Activated naive CD4-positive, alpha-beta T cell treated with anti-CD3 and anti-CD28 coated beads, Interleukin-2, amount 10 ng/mL, durations not matched to agents 7 days and 5 days (primary cell): ENCODE measurements at regions not wholly inside any gene's neighbourhood (a gene's known extent, or its start where the extent isn't known, plus 50 kb on each side); places are given as distances from the start of the nearest gene placed in this dataset.

Experiments used
- CTCF ChIA-PET: fragments of 350-600 bp; sonication (Branson Sonifier 250); formaldehyde crosslinking; loops from one replicate; lab custom pipeline; 2021; ENCODE audit warnings: antibody characterized with exemption; lab: Charles Lee
- DNase-seq: peaks from one replicate; pipeline ENCODE4 v3.0.0-alpha.2; 2020
- H3K27ac Mint-ChIP-seq: one replicate; pipeline ENCODE4 v1.8.0; 2021; ENCODE audit warnings: mild to moderate bottlenecking, moderate library complexity, mixed read lengths
- H3K27me3 Mint-ChIP-seq: one replicate; pipeline ENCODE4 v1.8.0; 2021; ENCODE audit warnings: mild to moderate bottlenecking, mixed read lengths
- H3K36me3 Mint-ChIP-seq: one replicate; pipeline ENCODE4 v1.8.0; 2021; ENCODE audit warnings: mixed read lengths
- H3K4me1 Mint-ChIP-seq: one replicate; pipeline ENCODE4 v1.8.0; 2021; ENCODE audit warnings: mixed read lengths
- H3K4me3 Mint-ChIP-seq: one replicate; pipeline ENCODE4 v1.8.0; 2021; ENCODE audit warnings: mild to moderate bottlenecking, moderate library complexity, mixed read lengths
- H3K9me3 Mint-ChIP-seq: one replicate; pipeline ENCODE4 v1.8.0; 2021; ENCODE audit warnings: mixed read lengths

DNA sequence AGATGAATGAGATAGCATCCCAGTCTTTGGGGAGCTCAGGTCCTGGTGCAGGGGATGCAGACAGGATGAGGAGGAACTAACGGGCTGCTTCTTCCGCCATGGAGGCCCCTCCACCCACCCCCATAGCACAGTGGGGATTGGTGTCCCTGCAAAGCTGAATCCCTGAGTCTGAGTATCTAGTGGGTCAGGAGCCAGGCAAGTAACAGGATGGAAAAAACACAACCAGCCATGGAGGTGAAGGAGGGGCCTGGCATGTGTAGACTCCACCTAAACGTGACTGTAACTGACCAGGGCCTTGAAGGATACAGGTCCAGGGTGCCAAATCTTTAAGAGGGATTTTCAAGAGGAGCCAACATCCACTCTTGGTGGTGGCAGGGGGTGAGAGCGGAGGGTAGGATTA lies 327.8 kb upstream of the MSX2 start:
- Mint-ChIP-seq H3K36me3 (no peaks in the 10 kb centered on the region), H3K9me3 (no peaks in the 10 kb centered on the region), H3K4me1 (no peaks in the 10 kb centered on the region), H3K27me3 (peaks cover 3% of the 10 kb centered on the region), H3K27ac (no peak overlapping the region), H3K4me3 (no peak overlapping the region)
- CTCF ChIA-PET: no interaction called here
- DNase-seq: no peak

DNA sequence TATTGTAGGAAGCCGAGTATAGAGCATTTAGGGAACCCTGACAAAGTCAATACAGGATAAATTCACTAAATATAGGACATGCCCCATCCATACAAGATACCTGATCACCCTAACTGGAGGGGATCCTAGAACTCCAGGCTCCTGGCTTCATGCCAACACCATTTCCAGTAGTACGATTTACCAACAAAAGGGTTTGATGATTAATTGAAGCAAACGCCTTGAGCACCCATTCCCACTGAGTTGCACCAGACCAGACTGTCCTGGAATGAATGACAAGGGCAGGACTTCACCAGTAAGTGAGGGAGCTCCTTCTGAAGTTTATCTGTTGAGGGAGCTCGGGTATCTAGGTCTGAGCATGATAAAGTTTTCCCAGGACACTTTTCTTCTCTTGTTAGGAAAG lies 327.2 kb upstream of the MSX2 start:
- DNase-seq: no peak
- no peak overlapping the region for H3K4me3 Mint-ChIP-seq
- CTCF ChIA-PET: no interaction called here
- no peaks in the 10 kb centered on the region for H3K9me3 Mint-ChIP-seq
- H3K27ac Mint-ChIP-seq: no peak overlapping the region
- no peaks in the 10 kb centered on the region for H3K36me3 Mint-ChIP-seq
- H3K4me1 Mint-ChIP-seq: no peaks in the 10 kb centered on the region
- peaks cover 3% of the 10 kb centered on the region for H3K27me3 Mint-ChIP-seq

DNA sequence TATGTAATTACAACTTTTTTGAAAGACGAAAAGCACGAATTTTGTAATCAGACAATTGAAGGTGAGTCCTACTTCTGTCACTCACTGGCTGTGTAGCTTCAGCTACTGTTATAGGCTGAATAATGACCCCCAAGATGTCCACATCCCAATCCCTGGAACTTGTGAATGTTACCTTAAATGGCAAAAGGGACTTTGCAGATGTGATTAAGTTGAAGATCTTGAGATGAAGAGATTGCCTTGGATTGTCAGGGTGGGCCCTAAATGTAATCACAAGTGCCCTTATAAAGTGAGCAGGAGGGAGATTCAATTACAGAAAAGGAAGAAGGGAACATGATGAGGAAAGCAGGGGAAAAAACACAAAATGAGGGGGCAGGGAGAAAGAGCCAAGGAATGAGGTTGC lies 326.2 kb upstream of the MSX2 start:
- CTCF ChIA-PET: no interaction called here
- H3K9me3 Mint-ChIP-seq: no peaks in the 10 kb centered on the region
- DNase-seq: no peak
- H3K27me3 Mint-ChIP-seq: no peaks in the 10 kb centered on the region
- no peaks in the 10 kb centered on the region for H3K36me3 Mint-ChIP-seq
- no peak overlapping the region for H3K4me3 Mint-ChIP-seq
- no peaks in the 10 kb centered on the region for H3K4me1 Mint-ChIP-seq
- no peak overlapping the region for H3K27ac Mint-ChIP-seq

DNA sequence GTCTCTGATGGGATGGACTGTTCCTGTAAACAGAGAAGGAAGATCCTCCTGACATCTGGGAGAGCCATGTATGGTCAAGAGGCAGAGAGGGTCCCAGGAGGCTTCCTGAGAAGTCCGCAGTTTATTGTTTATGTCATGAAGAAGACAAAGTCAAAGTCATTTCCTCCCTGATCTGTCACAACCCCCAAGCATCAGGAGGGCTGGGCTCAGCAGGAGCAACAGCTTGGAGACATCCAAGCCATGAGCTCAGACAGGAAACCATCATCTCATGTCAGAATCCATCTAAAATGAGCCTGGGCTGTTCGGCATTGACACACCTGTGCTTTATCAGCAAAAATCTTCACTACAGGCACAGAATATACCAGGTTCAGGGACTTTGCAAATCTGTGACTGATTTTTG lies 325.0 kb upstream of the MSX2 start:
- Mint-ChIP-seq H3K4me1 (no peaks in the 10 kb centered on the region), H3K9me3 (no peaks in the 10 kb centered on the region), H3K27ac (no peak overlapping the region), H3K27me3 (no peaks in the 10 kb centered on the region), H3K4me3 (no peak overlapping the region), H3K36me3 (no peaks in the 10 kb centered on the region)
- DNase-seq: no peak
- CTCF ChIA-PET: no interaction called here

DNA sequence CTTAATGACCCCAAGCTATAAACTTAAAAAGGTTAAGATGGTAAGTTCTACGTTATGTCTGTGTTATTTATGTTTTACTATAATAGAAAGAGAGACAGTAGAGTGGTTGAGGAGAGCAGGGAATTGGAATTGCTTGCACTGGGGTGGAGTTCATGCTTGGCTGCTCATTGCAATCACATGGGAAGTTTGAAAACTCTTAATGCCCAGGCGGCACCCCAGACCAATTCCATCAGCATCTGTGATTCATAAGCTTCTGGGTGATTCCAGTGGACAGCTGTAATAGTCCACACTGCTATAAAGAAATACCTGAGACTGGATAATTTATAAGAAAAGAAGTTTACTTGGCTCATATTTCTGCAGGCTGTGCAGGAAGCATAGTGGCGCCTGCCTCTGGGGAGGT lies 323.9 kb upstream of the MSX2 start:
- no peak overlapping the region for H3K27ac Mint-ChIP-seq
- DNase-seq: no peak
- no peaks in the 10 kb centered on the region for H3K36me3 Mint-ChIP-seq
- CTCF ChIA-PET: no interaction called here
- H3K9me3 Mint-ChIP-seq: no peaks in the 10 kb centered on the region
- H3K4me3 Mint-ChIP-seq: no peak overlapping the region
- no peaks in the 10 kb centered on the region for H3K4me1 Mint-ChIP-seq
- H3K27me3 Mint-ChIP-seq: no peaks in the 10 kb centered on the region

DNA sequence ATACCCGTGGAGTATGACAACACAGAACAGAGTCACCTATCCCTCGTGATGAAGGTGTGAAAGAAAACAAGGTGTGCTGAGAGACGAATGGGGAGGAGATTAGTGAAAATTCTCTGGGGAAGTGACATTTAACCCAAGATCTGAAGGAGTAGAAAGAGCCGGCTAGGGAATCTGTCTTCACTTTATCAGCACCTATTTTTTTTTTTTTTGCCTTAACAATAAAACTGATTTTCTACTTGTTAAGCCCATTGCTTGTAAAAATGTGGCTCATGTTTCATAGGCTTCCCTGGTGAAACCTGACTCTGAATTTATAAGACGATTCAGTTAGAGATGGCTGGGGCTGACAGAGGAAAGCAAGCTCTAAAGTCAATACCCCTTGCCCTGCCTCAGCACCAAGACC lies 322.6 kb upstream of the MSX2 start:
- CTCF ChIA-PET: interaction anchor here (1.0 kb wide), 1 partner anchor 18 kb away, joined by 3 read pairs; no protein-coding TSS in a partner anchor
- no peaks in the 10 kb centered on the region for H3K36me3 Mint-ChIP-seq
- no peaks in the 10 kb centered on the region for H3K4me1 Mint-ChIP-seq
- H3K27me3 Mint-ChIP-seq: no peaks in the 10 kb centered on the region
- DNase-seq: no peak
- no peak overlapping the region for H3K27ac Mint-ChIP-seq
- no peak overlapping the region for H3K4me3 Mint-ChIP-seq
- H3K9me3 Mint-ChIP-seq: no peaks in the 10 kb centered on the region

DNA sequence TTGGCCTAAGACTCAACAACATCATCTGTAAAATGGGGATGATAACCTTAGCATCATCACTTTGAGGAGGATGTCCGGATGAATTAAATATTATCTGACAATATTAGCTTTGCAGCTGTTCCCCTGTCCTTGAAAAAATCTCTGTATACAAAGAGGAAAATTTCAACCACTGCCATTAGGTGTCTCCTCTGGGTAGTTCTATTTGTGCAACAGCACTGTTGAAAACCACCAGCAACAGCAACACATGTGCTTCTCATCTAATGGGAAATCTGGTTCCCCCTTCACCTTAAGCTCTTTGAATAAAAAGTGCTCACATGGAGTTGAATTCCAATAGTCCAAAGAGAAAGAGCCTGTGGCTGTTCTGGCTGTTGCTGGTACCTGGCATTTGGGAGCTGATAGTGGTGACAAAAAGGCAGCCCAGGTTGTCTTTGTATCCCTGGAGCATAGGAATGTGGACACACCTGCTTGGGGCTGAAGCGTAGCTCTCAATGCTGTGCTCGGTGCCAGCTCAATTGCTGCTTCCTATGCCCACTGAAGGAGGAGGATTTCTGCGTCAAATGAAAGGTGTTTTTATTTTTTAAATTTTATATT lies 322.1 kb upstream of the MSX2 start:
- DNase-seq: no peak
- CTCF ChIA-PET: interaction anchor here (0.6 to 1.0 kb wide), 2 partner anchors 17 to 743 kb away, joined by 3 read pairs; no protein-coding TSS in a partner anchor
- no peak overlapping the region for H3K27ac Mint-ChIP-seq
- H3K36me3 Mint-ChIP-seq: no peaks in the 10 kb centered on the region
- H3K9me3 Mint-ChIP-seq: no peaks in the 10 kb centered on the region
- no peak overlapping the region for H3K4me3 Mint-ChIP-seq
- no peaks in the 10 kb centered on the region for H3K27me3 Mint-ChIP-seq
- H3K4me1 Mint-ChIP-seq: no peaks in the 10 kb centered on the region

DNA sequence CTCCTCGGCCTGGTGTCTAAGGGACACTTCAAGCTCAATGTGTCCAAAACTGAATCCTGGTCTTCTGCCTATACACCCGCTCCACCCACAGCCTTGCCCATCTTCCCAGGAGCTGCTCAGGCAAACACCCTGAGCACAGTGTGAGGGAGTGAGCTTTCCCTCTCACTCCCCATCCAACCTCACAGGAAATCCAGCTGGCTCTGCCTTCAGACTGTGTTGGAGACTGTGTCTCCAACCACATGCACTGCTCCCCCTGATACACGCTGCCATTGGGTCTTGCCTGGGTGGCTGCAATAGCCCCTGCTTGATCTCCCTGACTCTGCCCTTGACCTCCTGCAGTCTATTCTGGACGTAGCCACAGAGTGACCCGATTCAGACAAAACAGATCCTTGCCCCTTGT lies 319.5 kb upstream of the MSX2 start:
- Mint-ChIP-seq H3K4me3 (no peak overlapping the region), H3K4me1 (no peaks in the 10 kb centered on the region)

DNA sequence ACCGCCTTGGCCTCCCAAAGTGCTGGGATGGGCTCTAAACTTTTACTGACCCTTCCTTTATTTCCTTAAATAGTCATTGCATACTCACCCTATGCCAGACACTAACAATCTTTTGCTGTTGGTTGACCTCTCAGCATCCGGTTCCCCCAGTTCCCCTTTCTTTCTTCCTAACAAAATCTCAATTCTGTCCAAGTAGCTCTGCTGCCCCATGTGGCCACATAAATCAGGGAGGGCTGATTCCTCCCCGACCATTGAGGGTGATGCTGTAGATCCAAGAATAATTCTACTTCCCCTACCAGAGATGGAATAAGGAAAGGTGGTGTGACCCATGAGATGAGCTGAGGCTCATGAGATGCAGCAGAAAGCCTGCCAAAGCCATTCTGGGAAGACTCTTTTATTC lies 315.3 kb upstream of the MSX2 start:
- Mint-ChIP-seq H3K9me3 (peaks cover 2% of the 10 kb centered on the region), H3K4me1 (no peaks in the 10 kb centered on the region), H3K4me3 (no peak overlapping the region), H3K36me3 (no peaks in the 10 kb centered on the region), H3K27ac (no peak overlapping the region), H3K27me3 (no peaks in the 10 kb centered on the region)
- CTCF ChIA-PET: no interaction called here
- no peak for DNase-seq

More for the DNA sequence above, 319.5 kb upstream of the MSX2 start:
- Mint-ChIP-seq H3K36me3 (no peaks in the 10 kb centered on the region), H3K9me3 (peaks cover 2% of the 10 kb centered on the region), H3K27ac (no peak overlapping the region), H3K27me3 (no peaks in the 10 kb centered on the region)
- no peak for DNase-seq
- CTCF ChIA-PET: no interaction called here

DNA sequence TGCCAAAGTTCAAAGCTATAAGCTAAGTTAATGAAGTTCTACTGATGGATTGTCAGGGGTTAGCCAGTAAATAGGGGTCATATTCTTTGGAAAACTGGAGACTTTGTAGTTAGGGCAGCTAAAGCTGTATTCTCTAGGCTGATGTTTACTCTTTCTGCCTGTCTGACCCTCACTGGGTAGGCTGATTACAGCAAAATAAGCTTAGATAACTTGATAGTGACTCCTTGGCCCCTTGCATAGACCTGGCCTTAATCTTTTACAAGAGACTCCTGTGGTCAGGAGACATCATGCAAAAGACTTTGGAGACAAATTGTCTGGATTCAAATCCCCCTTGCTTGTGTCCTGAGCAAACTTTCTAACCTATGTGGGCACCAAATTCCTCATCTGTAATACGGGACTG lies 314.4 kb upstream of the MSX2 start:
- CTCF ChIA-PET: no interaction called here
- DNase-seq: no peak
- Mint-ChIP-seq H3K27ac (no peak overlapping the region), H3K9me3 (peaks cover 2% of the 10 kb centered on the region), H3K36me3 (no peaks in the 10 kb centered on the region), H3K27me3 (no peaks in the 10 kb centered on the region), H3K4me1 (no peaks in the 10 kb centered on the region), H3K4me3 (no peak overlapping the region)

DNA sequence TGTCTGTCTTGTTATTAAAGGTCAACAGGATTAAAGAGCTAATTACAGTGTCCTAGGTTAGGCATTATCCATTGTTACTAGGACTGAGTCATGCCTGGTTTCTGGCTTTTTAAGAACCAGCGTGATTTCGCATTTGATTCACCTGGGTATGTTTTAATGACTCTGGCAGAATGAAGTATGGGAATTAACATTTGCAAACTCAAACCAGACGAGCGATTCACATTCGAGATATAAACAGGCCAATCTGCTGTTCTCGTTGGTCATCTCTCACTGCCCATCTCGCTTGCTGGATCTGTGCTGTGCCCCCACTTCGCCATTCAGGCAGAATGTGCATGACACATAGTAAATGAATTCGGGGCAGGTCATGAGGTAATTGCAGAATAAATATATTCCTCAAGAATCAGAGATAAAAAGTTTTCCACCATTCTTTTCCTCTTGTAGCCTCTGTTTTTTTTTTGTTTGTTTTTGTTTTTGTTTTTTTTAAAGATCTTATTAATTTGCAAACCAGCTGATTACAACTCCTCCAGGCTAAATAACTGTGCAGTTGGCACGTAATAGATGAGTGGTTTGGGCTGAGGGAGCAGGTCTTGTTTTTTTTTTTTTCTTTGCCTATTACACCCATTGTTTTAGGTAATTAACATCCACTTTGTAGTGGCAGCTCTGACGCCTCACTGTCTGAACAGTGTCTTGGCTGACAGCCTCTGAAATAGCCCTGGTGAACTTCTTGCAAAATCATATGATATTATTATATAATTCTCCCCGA lies 313.5 kb upstream of the MSX2 start:
- CTCF ChIA-PET: no interaction called here
- no peak for DNase-seq
- no peaks in the 10 kb centered on the region for H3K4me1 Mint-ChIP-seq
- H3K9me3 Mint-ChIP-seq: peaks cover 2% of the 10 kb centered on the region
- no peak overlapping the region for H3K27ac Mint-ChIP-seq
- no peaks in the 10 kb centered on the region for H3K36me3 Mint-ChIP-seq
- no peak overlapping the region for H3K4me3 Mint-ChIP-seq
- H3K27me3 Mint-ChIP-seq: no peaks in the 10 kb centered on the region

DNA sequence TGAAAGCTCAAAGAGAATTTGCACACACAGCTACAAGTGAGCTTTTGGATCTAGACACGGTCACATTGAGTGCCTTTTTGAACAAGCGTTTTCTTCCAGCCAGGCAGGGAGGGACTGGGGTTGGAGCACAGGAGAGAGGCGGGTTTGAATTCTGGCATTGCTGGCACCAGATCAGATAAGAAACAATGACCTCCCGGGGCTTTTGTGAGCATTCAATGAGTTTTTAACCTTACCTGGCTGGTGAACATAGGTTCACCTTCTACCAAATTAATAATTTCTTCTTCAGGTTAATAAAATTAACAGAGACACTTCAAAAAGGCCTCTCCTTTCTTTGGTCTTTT lies 312.9 kb upstream of the MSX2 start:
- Mint-ChIP-seq H3K9me3 (peaks cover 2% of the 10 kb centered on the region), H3K27me3 (no peaks in the 10 kb centered on the region), H3K4me1 (no peaks in the 10 kb centered on the region), H3K27ac (peak overlapping the region; percentile 43), H3K36me3 (no peaks in the 10 kb centered on the region), H3K4me3 (no peak overlapping the region)
- no peak for DNase-seq
- CTCF ChIA-PET: no interaction called here

DNA sequence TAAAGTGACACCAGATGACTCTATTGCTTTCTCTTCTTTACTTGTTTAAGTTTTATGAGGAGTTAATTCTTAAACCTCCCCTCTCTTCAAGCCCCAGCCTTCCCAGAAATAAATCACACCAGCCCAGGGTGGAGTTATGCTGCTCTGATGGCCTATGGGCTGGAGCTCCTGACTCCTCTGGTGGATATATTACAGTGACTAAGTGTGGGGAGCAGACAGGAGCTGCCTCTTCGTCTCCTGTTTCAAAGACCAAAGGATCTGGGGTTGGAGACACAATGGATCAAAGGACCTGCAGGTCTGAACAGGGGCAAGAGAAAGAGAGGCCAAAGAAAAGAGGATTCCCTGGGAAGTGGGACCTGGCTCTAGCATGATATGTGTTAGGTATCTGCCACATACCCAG lies 312.0 kb upstream of the MSX2 start:
- Mint-ChIP-seq H3K27ac (no peak overlapping the region), H3K36me3 (no peaks in the 10 kb centered on the region), H3K9me3 (peaks cover 2% of the 10 kb centered on the region), H3K4me3 (no peak overlapping the region), H3K4me1 (no peaks in the 10 kb centered on the region), H3K27me3 (no peaks in the 10 kb centered on the region)
- CTCF ChIA-PET: no interaction called here
- no peak for DNase-seq

DNA sequence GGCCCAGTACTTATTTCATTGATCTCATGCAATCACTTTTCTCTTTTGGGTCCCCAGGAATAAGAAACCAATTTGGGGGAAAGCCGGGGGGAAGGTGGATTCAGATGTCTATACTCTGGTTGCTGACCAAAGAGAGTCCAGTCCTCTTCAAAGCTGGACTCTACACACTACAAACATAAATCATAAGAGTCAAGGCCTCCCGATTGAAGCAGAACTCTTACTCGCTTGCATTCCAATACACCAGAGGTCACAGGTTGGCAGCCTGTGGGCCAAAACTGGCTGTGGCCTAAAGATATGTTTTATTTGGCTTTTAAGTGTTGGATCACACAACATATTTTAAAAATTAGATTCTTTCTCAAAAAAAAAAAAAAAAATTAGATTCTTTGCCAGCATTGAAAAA lies 311.4 kb upstream of the MSX2 start:
- Mint-ChIP-seq H3K27ac (no peak overlapping the region), H3K4me3 (no peak overlapping the region), H3K27me3 (no peaks in the 10 kb centered on the region), H3K36me3 (no peaks in the 10 kb centered on the region), H3K9me3 (no peaks in the 10 kb centered on the region), H3K4me1 (no peaks in the 10 kb centered on the region)
- CTCF ChIA-PET: no interaction called here
- no peak for DNase-seq

DNA sequence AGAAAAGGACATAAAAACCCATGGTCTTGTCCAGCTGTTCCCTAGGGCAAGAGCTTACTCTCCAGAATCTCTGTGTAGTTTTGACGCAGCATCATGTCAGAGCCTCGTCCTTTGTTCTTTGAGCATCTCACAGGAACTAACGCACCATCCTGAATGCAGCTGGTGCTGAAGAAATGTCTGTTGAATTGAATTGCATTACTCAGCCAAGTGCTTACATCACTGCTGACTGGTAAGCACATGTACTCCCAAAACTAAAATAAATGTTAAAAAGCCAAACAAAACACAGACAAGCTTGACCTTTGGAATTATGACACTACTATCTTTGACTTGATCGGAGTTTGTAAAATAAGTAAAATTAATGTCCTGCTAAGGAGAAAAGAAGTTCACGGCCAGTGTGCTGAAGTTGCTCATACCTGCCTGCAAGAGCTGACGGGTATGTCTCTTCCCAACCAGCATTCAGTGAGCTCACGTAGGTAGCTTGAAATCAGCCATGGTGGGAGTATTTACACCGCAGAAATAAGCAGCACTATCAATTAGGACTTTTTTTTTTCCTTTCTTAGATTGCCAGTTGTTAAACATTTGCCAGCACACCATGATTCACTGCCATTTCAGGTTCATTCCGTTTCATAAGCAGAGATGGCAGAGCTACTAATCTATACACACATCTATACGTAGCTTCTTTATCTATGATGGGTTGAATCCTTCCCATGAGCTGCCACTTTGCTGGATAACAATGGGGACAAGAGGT lies 310.6 kb upstream of the MSX2 start:
- no peak for DNase-seq

More for the DNA sequence above, 310.6 kb upstream of the MSX2 start:
- Mint-ChIP-seq H3K9me3 (no peaks in the 10 kb centered on the region), H3K4me3 (no peak overlapping the region), H3K27me3 (peaks cover 6% of the 10 kb centered on the region), H3K36me3 (no peaks in the 10 kb centered on the region), H3K27ac (no peak overlapping the region), H3K4me1 (peaks cover under 1% of the 10 kb centered on the region)
- CTCF ChIA-PET: interaction anchor here (0.6 kb wide), 1 partner anchor 362 kb away, joined by 3 read pairs; no protein-coding TSS in a partner anchor
